ENCODE measurements at regions not wholly inside any gene's neighbourhood (a gene's known extent, or its start where the extent isn't known, plus 50 kb on each side); places are given as distances from the start of the nearest gene placed in this dataset.

DNA sequence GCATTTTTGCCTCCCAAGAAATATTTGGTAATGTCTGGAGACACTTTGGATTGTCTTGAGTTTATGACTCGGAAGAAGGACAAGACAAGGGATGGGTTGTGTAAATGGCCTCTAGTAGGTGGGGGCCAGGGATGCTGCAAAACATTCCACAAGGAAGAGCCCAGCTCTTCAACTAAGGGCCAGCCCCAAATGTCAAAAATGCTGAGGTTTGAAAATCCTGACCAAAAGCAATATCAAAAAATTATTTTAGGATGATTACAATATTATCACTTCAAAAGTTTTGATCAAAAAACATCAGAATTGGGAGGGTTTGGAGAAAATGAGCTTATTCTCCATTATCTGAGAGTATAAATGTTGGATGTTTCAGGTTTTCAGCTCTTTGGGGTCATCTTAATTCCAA, 248.9 kb upstream of the SLC24A2 start:
- DNase-seq, result no peak

DNA sequence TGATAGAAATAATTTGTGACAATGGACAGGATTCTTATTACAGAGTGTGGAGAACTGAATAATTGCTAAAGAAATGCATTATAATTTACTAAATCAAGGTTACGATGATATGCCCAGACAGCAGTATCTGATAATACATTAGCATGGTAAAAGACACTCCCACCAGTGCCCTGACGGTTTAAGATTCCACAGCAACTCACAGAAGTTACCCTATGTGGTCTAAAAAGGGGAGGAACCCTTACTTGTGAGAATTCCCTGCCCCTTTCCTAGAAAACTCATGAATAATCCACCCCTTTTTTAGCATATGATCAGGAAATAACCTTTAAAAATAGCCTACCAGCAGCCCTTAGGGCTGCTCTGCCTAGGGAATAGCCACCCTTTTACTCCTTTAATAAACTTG, 244.7 kb upstream of the SLC24A2 start:
- DNase-seq, result no peak

DNA sequence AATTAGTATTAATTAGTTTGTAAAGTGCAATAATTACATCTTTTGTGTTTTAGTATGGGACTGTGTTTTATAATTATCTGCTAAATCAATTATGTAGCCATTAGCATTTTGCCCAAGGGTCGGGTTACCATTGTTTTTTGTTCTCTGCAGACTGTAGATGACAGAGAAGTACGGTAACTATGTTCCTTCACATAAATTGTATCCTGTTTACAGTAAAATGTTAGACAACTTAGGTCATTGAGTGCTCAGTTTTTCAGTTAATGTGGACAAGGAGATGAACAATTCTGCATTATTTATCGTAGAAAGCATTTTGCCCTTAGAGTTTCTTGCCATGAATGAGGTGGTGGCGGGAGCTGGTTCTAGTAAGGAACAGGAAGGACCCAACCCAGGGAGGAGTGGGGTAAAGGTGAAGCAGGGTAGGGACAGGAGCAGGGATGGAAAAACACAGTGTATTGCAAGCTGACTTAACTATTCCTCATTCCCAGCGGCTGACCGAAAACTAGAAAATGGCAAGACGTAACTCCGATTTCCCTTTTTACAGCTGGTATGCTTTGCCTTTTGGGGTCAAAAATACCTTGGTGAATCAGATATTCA, 243.7 kb upstream of the SLC24A2 start:
- DNase-seq, result no peak

DNA sequence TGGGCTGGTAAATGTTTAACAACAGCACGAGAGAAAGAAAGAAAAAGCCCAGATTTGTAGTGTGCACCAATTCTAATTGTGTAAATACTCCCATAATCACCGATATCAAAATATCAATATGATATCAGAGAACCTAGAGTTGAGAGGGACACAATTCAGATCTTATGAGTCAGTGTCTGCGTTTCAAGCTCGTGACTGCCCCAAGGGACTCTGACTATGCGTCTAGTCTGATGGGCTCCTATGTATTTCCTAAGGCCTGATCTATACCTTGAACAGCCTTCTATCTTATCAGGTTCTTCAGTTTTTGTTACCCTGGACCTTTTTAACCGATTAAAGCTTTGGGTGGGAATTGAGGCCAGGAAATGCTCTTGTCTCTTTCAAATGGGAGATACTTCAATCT, 243.0 kb upstream of the SLC24A2 start:
- no peak for DNase-seq

DNA sequence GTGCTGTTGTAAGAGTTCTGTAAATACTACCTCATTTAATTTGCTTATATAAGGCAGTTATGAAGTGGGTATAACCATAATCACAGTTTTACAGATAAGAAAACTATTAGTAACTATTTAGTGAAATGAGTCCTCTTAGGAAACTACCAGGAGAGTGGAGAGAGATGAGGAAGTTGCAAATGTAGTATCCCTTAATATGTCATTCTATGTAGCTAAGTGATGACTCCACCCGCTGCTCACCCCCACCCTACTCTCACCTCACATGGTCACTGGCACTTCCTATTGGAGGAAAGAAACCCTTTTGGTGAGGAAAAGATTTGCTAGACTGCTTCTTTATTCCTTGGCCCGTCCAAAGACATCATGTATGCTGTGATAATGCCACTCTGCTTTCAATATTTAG, 241.8 kb upstream of the SLC24A2 start:
- no peak for DNase-seq

DNA sequence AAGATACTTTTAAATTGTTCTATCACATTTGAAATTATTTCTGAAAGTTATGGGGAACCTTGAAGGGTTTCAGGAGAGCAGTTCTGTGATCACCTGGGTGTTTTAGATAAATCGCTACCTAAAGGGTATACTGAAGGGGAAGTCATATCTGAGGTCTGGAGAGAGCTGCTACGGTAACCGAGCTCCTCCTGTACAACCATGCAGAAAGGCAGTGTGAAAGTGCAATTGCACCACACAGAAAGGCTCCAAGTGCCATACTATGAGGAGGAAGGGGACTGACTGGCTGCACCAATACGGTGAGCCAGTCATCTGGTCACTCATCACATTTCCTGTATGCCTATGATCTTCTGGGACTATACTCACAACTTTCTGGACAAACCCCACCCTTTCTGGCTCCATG, 241.4 kb upstream of the SLC24A2 start:
- DNase-seq, result no peak

DNA sequence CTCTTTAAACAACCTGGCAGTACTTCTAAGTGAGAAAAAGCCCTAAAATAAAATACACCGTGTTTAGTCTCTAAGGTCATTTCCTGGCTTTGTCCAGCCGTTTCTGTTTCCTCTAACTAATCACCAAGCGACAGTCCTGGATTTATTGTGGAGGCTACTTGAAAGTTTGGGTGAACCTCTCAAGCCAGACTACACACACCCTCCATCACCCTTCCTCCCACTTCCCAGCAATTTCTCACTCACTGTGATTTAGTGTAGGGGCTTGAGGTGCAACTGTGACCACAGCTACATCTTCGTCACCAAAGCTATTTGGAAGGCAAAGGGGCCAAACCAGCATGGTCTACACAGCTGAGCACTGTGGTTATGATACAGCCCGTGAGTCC, 240.0 kb upstream of the SLC24A2 start:
- DNase-seq, result no peak

DNA sequence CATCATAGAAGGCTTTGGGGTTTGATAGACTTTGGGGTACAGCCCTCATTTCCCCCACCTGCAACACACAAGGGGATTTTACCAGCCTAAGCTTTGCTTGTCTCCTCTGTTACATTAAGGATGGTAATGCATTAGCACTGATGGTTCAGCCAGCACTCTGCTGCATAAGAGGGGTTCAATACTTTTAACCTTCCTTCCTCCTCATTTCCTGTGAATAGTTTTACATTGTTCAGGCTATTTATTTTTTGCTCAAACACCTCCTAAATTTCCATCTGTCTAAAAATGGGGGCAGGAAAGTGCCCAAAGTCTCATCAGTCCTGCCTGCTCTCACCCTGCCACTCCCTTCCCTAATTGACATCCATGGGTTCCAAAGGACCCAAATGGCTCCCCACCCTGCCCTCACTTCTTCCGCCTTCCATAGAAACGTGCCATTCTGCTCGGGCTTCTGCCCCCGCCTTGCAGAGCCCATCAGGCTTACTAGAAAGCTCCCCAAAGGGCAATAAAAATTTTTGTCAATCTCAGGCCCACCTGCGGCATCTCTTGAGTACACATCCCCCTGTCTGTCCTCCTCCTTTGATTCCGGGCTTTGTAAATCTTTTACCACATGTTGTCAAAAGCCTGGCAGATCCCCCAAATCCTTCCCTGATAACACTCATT, 239.5 kb upstream of the SLC24A2 start:
- DNase-seq, result no peak

DNA sequence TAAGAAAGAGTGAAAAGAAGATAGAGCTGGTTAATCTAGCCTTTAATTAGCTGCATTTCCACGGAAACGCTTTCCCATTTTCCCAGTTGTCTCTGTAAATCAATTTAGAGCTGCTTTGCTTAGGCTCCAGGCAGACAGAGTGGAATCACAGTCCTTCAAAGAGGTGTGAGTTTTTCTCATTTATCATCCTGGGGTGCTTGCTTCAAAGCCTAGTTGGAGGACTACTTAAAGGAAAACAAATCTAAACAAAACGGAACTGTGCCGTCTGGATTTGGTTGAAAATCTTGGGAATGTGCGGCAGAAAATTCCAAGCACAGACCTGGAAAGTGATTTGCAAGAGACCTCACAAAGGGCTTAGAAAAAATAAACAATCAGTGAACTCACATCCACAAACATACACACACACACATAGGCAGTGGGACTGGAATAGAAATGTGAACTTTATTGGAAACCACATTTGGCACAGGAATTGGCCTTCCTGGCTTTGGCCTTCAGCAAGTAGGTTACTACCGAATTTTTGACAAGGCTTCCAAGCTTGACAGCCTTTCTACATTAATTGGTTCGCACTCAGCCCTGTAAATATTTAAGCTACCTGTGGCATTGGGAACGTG, 235.2 kb upstream of the SLC24A2 start:
- no peak for DNase-seq

DNA sequence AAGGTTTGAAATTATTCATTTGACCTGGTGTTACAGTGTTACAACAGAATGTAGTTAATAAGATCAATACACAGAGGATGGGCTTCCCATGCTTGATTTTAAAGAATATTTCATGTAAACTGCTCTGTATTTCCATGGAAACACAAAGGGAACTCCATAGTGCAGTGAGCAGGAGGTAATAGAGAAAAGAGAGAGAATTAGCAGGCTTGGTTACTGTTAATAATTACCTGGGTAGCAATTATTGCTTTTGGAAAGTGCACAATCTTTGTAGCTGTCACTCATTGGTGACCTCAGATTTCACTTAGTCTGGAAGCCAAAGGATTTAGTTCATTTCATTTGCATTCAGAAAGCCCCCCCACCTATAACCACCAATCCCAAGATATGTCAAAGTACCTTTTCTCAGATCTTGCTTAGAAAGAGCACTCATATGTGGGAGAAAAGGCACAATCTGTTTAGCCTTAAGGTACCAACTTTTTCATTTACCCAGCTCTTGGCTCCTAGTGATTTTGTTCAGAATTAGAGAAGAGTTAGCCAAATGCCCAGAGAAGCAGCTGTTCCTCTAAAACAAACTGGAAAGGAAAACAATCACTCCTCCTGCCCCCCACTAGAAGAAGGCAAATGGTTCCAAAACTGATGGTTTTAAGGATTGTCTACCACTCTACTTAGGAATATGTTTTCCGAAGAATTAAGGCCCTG, 234.5 kb upstream of the SLC24A2 start:
- DNase-seq, result no peak

DNA sequence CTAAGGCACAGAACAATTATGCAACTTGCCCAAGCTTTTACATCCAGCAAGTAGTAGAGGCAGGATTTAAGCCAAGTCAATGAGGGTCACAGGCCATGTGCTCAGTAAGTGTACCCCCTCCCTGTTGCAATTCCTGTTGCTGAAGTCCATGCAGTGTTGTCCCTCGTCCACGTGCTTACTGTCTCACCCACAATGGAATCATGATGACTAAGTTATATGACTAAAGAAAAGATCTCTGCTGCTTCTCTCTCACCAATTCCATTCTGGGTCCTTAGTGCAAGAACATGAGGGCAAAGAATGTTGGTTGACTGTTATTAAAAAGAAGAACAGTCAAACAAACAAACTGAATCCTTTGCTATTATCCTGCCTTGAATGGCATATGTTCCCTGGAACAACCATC, 233.6 kb upstream of the SLC24A2 start:
- no peak for DNase-seq

DNA sequence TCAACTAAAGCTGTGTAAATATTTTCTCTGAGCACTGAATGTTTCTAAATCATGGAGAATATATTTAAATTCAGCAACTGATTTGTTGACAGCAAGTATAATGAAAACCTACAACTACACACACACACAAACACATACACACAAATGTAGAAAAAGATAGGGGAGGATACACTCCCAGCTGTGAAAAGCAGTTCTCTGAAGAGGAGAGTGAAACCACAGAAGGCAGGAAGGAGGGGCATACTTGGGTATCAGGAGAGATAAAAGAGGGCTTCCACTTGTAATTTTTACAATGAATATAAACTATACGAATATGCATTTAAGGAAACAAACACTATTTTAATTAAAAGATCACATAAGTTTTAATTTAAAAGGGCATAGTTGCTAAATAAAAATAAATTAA, 227.8 kb upstream of the SLC24A2 start:
- DNase-seq, result no peak

DNA sequence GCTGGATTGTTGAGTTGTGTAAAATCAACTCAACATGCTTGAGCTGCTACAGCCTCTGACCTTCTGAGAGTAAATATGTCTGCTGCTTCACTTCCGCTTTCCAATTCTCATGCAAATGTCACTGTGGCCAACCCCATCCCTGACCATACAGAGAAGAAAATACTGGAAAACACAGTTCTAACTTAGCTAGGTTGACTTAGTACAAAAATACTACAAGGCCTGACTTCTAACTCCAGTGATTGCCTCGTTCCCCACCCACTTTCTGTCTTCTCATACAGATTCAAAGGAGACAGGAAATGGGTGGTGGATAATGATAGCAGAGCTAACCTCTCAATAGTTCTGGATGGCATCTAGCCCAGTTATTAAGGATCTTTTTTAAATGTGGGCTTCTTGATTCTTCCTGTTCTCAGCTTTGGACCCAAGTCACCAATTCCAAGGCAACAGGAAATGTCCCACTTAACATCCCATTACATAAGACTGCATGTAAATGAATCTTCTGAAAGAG, 226.6 kb upstream of the SLC24A2 start:
- no peak for DNase-seq

DNA sequence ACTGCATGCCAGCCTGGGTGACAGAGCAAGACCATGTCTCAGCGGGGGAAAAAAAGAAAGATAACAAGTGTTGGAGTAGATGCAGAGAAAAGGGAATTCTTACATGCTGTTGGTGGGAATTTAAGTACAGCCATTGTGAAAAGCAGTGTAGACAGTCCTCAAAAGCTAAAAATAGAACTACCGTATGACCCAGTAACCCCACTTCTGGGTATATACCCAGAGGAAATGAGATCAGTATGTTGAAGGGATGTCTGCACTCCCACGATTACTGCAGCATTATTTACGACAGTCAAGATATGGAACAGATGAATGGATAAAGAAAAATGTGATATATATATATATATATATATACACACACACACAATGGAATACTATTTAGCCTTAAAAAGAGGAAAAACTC, 225.3 kb upstream of the SLC24A2 start:
- no peak for DNase-seq

DNA sequence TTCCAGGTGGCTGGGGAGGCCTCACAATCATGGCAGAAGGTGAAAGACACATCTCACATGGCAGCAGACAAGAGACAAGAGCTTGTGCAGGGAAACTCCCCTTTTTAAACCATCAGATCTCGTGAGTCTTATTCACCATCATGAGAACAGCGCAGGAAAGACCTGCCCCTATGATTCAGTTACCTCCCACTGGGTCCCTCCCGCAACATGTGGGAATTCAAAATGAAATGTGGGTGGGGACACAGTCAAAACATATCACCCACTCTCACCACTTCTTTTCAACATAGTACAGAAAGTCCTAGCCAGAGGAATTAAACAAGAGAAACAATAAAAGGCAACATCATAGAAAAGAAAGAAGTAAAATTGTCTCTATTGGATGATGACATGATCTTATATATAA, 223.4 kb upstream of the SLC24A2 start:
- DNase-seq, result no peak

DNA sequence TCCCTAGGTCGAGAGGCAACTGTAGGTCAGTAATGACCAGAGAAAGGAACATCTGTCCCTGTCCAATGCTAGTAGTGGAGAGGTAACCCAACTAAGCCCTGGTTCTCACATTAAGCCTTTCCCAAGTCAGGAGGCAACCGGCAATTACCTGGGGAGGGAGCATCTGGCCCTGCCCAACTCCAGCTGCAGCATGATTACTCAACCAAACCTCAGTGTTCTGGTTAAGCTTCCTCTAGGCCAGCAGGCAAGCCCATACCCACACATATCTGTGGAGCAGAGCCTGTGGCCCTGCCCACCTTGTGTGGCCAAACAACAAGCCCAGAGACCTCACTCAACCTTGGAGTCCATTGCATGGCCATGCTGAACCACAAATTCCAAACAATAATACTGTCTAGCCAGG, 220.8 kb upstream of the SLC24A2 start:
- no peak for DNase-seq

DNA sequence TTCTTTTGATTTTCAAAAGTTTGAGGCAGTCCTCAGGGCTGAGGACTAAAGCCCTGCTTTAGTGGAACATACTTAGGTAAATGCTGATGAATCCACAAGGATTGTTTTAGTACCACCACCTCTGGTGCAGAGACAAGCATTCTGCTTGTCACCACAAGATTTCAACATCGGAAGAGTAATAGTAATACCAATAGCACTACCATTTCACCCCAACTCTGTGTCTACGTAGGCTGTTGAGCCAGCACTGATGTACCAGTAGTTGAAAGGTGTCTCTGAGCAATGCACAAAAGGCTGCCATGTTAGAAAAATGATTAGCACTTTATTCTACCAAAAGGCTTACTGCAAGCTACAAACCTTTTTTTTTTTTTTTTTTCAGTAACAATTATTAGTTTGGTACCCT, 213.2 kb upstream of the SLC24A2 start:
- no peak for DNase-seq

DNA sequence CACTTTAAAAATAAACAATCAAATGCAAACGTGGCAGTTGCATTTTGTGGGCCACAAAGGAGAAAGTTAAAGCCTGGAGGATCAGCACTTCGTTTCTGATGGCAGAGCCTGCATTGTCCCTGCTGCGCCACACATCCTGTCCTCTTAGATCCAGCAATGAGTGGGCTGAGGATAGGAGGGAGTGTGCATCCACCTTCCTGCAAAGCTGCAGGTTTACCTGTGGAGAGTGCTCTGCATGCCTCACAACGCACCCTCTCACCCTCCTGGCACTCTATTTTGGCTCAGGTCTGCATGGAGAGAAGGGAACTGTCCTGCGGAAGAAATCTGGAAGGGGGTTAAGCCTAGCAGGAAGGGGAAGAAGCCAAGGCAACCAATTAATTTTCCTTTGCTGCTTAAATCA, 212.2 kb upstream of the SLC24A2 start:
- no peak for DNase-seq

DNA sequence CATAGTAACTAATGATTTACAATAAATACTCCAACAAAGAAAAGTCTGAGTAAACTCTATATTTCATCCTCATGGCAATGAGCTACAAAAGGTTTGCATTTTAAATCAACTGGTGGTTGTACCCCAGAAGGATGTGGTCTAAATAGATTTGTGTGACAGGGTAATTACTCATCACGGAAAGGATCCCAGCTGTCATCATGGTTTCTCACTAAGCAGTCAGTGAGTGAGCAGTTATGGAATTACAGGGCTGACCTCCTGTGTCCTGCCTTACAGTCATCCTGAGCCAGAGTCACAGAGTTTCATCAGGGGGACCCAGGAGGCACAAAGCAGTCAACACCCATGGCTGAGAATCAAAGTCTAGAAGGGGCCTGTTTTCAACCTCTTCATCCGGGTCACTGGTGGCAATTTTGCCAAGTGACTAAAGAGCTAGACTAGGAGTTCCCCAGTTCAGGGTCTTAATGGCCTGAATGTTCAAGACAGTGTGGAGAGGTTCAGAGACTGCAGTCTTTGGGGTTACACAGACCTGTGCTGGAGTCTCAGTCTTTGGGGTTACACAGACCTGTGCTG, 210.7 kb upstream of the SLC24A2 start:
- no peak for DNase-seq

DNA sequence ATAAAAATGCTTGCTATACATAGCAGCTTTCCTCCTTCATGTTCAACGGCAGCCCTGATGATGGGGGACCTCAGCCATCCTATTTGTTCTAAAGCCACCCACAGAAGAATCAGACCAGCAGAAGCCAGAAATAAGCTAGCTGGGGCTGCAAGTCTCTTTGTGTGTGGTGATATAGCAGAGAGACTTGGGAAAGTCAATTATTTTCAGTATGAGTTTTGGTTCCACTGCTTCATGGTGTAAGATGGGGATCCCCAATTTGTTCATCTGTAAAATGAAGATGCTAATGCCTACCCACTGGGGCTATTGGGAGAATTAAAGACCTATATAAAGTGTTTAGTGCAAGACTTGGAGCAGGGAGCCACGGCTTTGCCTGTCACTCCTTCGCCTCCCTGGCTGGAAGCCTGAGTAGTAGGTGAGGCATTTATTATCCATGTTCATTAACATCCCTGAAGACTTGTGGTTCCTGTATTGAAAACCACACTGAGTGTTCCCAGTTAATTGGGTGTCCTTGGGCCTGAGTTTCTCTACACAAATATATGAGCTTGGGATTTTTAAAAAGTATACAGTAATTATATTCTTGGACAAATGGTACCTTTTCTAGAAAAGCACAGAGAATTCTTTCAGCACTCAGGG, 210.1 kb upstream of the SLC24A2 start:
- no peak for DNase-seq

DNA sequence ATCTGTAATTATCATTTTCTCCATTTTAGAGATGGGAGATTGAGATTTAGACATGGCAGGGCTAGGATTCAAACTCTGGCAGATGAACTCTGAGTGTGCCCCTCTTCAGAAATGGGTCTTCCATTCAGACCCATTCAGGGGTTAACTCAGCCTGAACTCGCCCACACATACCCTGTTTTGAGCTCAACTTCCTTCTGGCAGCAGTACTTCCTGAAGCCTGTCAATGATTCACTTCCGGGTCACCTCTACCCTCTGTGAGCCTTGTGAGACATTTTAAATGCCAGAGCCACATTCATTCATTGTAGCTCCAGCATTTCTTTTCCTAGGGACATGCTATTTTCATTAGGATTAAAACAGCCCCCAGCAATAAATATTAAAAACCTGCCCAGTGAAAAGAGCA, 209.3 kb upstream of the SLC24A2 start:
- no peak for DNase-seq

DNA sequence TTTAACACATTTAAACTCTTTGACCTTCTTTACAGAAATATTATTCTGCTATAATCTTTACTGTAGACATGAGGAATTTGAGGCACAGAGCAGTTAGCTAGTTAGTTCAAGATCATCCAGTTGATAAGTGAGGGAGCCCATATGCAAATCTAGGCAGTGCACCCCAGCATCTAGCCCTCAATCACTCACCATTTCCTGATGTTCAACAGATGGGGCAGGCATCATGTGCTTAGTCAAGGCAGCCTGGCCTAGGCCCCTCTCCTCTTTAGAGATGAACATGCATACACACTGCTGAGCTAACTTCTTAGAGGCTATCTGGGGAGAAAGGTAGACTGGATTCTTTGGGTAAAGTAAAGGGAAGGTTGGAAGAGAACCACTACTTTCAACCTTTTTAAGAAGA, 206.8 kb upstream of the SLC24A2 start:
- DNase-seq, result no peak

DNA sequence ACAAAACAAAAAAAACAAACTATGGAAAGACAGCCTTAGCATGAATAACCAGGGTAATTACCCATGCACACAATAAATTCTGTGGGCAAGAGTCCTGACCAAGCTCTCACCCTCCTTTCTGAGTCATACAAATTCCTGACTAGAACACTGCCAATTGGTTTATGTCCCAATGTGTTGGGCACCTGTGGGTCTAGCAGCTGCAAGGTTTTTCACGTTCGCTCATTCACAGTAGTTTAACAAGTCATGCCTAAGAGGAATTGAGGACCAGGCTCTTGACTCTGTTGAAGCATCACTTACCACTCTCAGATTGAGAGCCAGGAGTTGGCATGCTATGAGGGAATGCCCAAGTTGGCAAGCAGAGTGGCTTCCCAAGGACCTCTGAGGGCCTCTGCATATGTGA, 205.5 kb upstream of the SLC24A2 start:
- DNase-seq, result no peak
